H1 (cell line): ENCODE measurements at regions not wholly inside any gene's neighbourhood (a gene's known extent, or its start where the extent isn't known, plus 50 kb on each side); places are given as distances from the start of the nearest gene placed in this dataset.

Experiments used
- BACH1 ChIP-seq: IDR thresholded peaks from 2 replicates; pipeline ENCODE4 v1.6.1; 2012; ENCODE audit warnings: low read length, improper control_type of control experiment
- CHD2 ChIP-seq: IDR thresholded peaks from 2 replicates; pipeline ENCODE4 v1.6.1; 2012; ENCODE audit warnings: low read length, improper control_type of control experiment
- CHD7 ChIP-seq: fragments of 300-600 bp; sonication (generic); IDR thresholded peaks from 2 replicates; pipeline ENCODE4 v1.7.1; 2012; ENCODE audit warnings: low read length, moderate library complexity, mild to moderate bottlenecking, inconsistent platforms; ENCODE audit not compliant: insufficient replicate concordance
- HDAC2 ChIP-seq, 2 experiments: fragments of 300-600 bp in 1 of 2; sonication (generic) in 1 of 2; IDR thresholded peaks; 2 replicates each; pipeline ENCODE4 v1.6.1; 2011 to 2012; ENCODE audit warnings: low read depth in 2 of 2, low read length in 2 of 2, mild to moderate bottlenecking in 2 of 2, moderate library complexity in 2 of 2, borderline replicate concordance in 1 of 2, inconsistent platforms in 1 of 2
- SIX5 ChIP-seq: IDR thresholded peaks from 2 replicates; pipeline ENCODE4 v1.6.1; 2011; ENCODE audit warnings: mild to moderate bottlenecking, low read depth, low read length

- no peak for TF ChIP-seq CHD7
- no peak for TF ChIP-seq CHD2
- no peak for TF ChIP-seq BACH1
- TF ChIP-seq SIX5, result no peak
- TF ChIP-seq HDAC2 (IDR thresholded peaks at IDR 0.05; ENCODE audit: borderline replicate concordance in 1 of 2, low read depth in 2 of 2, low read length in 2 of 2), result no peak
Observed at GRCh38 chr10:129043691-129044090, 423.4 kb upstream of the MGMT start (continued).
